ENCODE measurements at regions not wholly inside any gene's neighbourhood (a gene's known extent, or its start where the extent isn't known, plus 50 kb on each side); places are given as distances from the start of the nearest gene placed in this dataset.

DNA sequence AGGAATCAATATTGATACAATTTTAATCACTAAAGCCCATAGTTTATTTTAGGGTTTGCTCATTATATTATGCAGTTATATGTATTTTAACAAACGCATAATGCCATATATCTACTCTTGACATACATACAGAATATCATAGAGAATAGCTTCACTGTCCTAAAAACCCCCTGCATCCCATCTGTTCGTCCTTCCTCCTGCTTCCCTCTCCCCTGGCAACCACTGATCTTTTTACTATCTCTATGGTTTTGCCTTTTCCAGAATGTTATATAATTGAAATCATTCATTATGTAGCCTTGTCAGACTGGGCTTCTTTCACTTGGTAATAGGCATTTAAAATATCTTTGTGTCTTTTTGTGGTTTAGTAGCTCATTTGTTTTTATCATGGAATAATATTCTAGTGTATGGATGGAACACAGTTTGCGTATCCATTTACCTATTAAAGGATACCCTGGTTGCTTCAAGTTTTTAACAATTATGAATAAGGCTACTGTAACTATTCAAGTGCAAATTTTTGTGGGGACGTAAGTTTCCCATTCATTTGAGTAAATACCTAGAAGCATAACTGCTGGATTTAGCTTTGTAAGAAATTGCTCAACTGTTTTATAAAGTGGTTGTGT lies 801.6 kb upstream of the GCFC2 start:
- Histone ChIP-seq H4K20me1 (replicated peaks; ENCODE audit: control insufficient read depth, extremely low read depth, insufficient read depth, low read length) (no peaks in the 10 kb centered on the region), H3K9me1 (replicated peaks; ENCODE audit: control insufficient read depth, extremely low read depth, insufficient read depth, low read length) (no peaks in the 10 kb centered on the region), H3K36me3 (ENCODE audit: control insufficient read depth in 2 of 2, extremely low read depth in 1 of 2, insufficient read depth in 2 of 2, low read length in 2 of 2) (no peaks in the 10 kb centered on the region), H3K9me3 (replicated peaks; ENCODE audit: control insufficient read depth, insufficient read depth, low read length) (no peaks in the 10 kb centered on the region), H3K79me2 (ENCODE audit: control insufficient read depth, insufficient read depth, low read length) (no peaks in the 10 kb centered on the region), H3K27ac (ENCODE audit: insufficient read depth, low read depth, low read length) (no peak overlapping the region), H3K4me2 (ENCODE audit: insufficient read depth, low read length) (no peak overlapping the region), H3K4me3 (replicated peaks in 1 of 3; ENCODE audit: insufficient read depth in 1 of 3, low read depth in 1 of 3, low read length in 3 of 3) (no peak overlapping the region), H3K4me1 (ENCODE audit: control insufficient read depth, extremely low read depth, insufficient read depth, low read length) (no peaks in the 10 kb centered on the region), H2AFZ (ENCODE audit: low read depth, low read length) (no peak overlapping the region), H3K27me3 (ENCODE audit: control insufficient read depth in 2 of 2, insufficient read depth in 2 of 2, low read length in 2 of 2) (no peaks in the 10 kb centered on the region), H3K9ac (replicated peaks; ENCODE audit: extremely low read depth, insufficient read depth, low read length) (no peak overlapping the region)
- no TSS peak for BruUV-seq (replicated peaks)
- ChIA-PET CTCF (no interaction called here), POLR2A (no interaction called here)
- TF ChIP-seq GATA2 (IDR thresholded peaks at IDR 0.05; ENCODE audit: insufficient read depth, insufficient read length, low read depth, low read length) (no peak), FOS (IDR thresholded peaks at IDR 0.05; ENCODE audit: borderline replicate concordance, insufficient read depth, low read length) (no peak), POLR2A (IDR thresholded peaks at IDR 0.05; ENCODE audit: low read depth, low read length) (no peak), POLR2AphosphoS5 (IDR thresholded peaks at IDR 0.05; ENCODE audit: insufficient read depth, low read depth, low read length) (no peak), JUN (IDR thresholded peaks at IDR 0.05; ENCODE audit: borderline replicate concordance, insufficient read depth, insufficient read length, low read depth) (no peak), EZH2 (IDR thresholded peaks at IDR 0.05; ENCODE audit: borderline replicate concordance, low read depth, low read length, severe bottlenecking) (no peak)
- TF ChIP-seq, protein P1, sequence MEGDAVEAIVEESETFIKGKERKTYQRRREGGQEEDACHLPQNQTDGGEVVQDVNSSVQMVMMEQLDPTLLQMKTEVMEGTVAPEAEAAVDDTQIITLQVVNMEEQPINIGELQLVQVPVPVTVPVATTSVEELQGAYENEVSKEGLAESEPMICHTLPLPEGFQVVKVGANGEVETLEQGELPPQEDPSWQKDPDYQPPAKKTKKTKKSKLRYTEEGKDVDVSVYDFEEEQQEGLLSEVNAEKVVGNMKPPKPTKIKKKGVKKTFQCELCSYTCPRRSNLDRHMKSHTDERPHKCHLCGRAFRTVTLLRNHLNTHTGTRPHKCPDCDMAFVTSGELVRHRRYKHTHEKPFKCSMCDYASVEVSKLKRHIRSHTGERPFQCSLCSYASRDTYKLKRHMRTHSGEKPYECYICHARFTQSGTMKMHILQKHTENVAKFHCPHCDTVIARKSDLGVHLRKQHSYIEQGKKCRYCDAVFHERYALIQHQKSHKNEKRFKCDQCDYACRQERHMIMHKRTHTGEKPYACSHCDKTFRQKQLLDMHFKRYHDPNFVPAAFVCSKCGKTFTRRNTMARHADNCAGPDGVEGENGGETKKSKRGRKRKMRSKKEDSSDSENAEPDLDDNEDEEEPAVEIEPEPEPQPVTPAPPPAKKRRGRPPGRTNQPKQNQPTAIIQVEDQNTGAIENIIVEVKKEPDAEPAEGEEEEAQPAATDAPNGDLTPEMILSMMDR (IDR thresholded peaks at IDR 0.05; ENCODE audit: extremely low read depth in 1 of 2, insufficient read depth in 1 of 2, low read depth in 1 of 2, low read length in 2 of 2), result no peak
- TF ChIP-seq, protein P2, sequence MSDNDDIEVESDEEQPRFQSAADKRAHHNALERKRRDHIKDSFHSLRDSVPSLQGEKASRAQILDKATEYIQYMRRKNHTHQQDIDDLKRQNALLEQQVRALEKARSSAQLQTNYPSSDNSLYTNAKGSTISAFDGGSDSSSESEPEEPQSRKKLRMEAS (IDR thresholded peaks at IDR 0.05; ENCODE audit: insufficient read depth, insufficient read length), result no peak
- DNase-seq (ENCODE audit: low read depth, low spot score) (no peak), FAIRE-seq (no peak)
- intact Hi-C loops (cut with micrococcal nuclease) (no loop called here), dilution Hi-C loops (cut with MboI; ENCODE audit: extremely low pct_ligation_motif_present, low sequenced_read_pairs) (no loop called here)

All from endothelial cell of umbilical vein (primary cell).